Nephron (organoid): ENCODE measurements at regions not wholly inside any gene's neighbourhood (a gene's known extent, or its start where the extent isn't known, plus 50 kb on each side); places are given as distances from the start of the nearest gene placed in this dataset.

Source experiments
- H3K27ac Mint-ChIP-seq, 3 experiments: 2 replicates each; pipeline ENCODE4 v1.8.0; 2020; ENCODE audit warnings: mixed read lengths in 3 of 3, mild to moderate bottlenecking in 2 of 3, moderate library complexity in 1 of 3
- H3K27me3 Mint-ChIP-seq: 2 replicates; pipeline ENCODE4 v1.8.0; 2021; ENCODE audit warnings: low read depth, mild to moderate bottlenecking, moderate library complexity, mixed read lengths
- H3K36me3 Mint-ChIP-seq: 2 replicates; pipeline ENCODE4 v1.8.0; 2020; ENCODE audit warnings: low read depth, mixed read lengths
- H3K4me1 Mint-ChIP-seq: 2 replicates; pipeline ENCODE4 v1.8.0; 2020; ENCODE audit warnings: mixed read lengths
- H3K4me3 Mint-ChIP-seq, 3 experiments: 2 replicates each; pipeline ENCODE4 v1.8.0; 2020; ENCODE audit warnings: mild to moderate bottlenecking in 3 of 3, mixed read lengths in 3 of 3, moderate library complexity in 2 of 3
- H3K9me3 Mint-ChIP-seq: 2 replicates; pipeline ENCODE4 v1.8.0; 2020; ENCODE audit warnings: mixed read lengths
- CTCF ChIP-seq, 3 experiments: fragments of 200-600 bp; sonication (generic); IDR thresholded peaks; one replicate each; pipeline ENCODE4 v1.5.0; 2021; ENCODE audit warnings: antibody characterized with exemption in 3 of 3; ENCODE audit not compliant: unreplicated experiment in 3 of 3

GRCh38 chr5:104598285-104598684 lies 1035.7 kb upstream of the NUDT12 start:
- no peaks in the 10 kb centered on the region for H3K36me3 Mint-ChIP-seq
- H3K4me1 Mint-ChIP-seq: no peaks in the 10 kb centered on the region
- no peaks in the 10 kb centered on the region for H3K27me3 Mint-ChIP-seq
- H3K9me3 Mint-ChIP-seq: peaks cover 22% of the 10 kb centered on the region
- H3K4me3 Mint-ChIP-seq: no peak overlapping the region
- TF ChIP-seq CTCF (IDR thresholded peaks at IDR 0.05; ENCODE audit: unreplicated experiment in 3 of 3): no peak
- no peak overlapping the region for H3K27ac Mint-ChIP-seq

GRCh38 chr5:104594850-104595249 lies 1032.3 kb upstream of the NUDT12 start:
- Mint-ChIP-seq H3K4me3 (no peak overlapping the region), H3K4me1 (no peaks in the 10 kb centered on the region), H3K9me3 (peaks cover 20% of the 10 kb centered on the region)

GRCh38 chr5:104576677-104577076 lies 1014.1 kb upstream of the NUDT12 start:
- Mint-ChIP-seq H3K9me3 (no peaks in the 10 kb centered on the region), H3K4me1 (no peaks in the 10 kb centered on the region), H3K27ac (no peak overlapping the region), H3K36me3 (no peaks in the 10 kb centered on the region), H3K27me3 (no peaks in the 10 kb centered on the region), H3K4me3 (no peak overlapping the region)
- TF ChIP-seq CTCF (IDR thresholded peaks at IDR 0.05; ENCODE audit: unreplicated experiment in 3 of 3): no peak

More at GRCh38 chr5:104594850-104595249, 1032.3 kb upstream of the NUDT12 start:
- no peak for TF ChIP-seq CTCF (IDR thresholded peaks at IDR 0.05; ENCODE audit: unreplicated experiment in 3 of 3)
- Mint-ChIP-seq H3K27me3 (no peaks in the 10 kb centered on the region), H3K27ac (no peak overlapping the region), H3K36me3 (no peaks in the 10 kb centered on the region)

- no peak overlapping the region for H3K27ac Mint-ChIP-seq
- no peak overlapping the region for H3K4me3 Mint-ChIP-seq
- no peaks in the 10 kb centered on the region for H3K9me3 Mint-ChIP-seq
- no peak for TF ChIP-seq CTCF (IDR thresholded peaks at IDR 0.05; ENCODE audit: unreplicated experiment in 3 of 3)
- no peaks in the 10 kb centered on the region for H3K27me3 Mint-ChIP-seq
- H3K4me1 Mint-ChIP-seq: no peaks in the 10 kb centered on the region
- no peaks in the 10 kb centered on the region for H3K36me3 Mint-ChIP-seq
Observed at GRCh38 chr5:104573949-104574709, 1011.5 kb upstream of the NUDT12 start.

- Mint-ChIP-seq H3K27ac (no peak overlapping the region), H3K4me3 (no peak overlapping the region), H3K27me3 (no peaks in the 10 kb centered on the region), H3K4me1 (no peaks in the 10 kb centered on the region), H3K36me3 (no peaks in the 10 kb centered on the region), H3K9me3 (no peaks in the 10 kb centered on the region)
- TF ChIP-seq CTCF (IDR thresholded peaks at IDR 0.05; ENCODE audit: unreplicated experiment in 3 of 3): no peak
Observed at GRCh38 chr5:104569621-104570020, 1007.0 kb upstream of the NUDT12 start.

GRCh38 chr5:104564530-104564929 lies 1001.9 kb upstream of the NUDT12 start:
- Mint-ChIP-seq H3K27me3 (no peaks in the 10 kb centered on the region), H3K4me1 (no peaks in the 10 kb centered on the region)

More at GRCh38 chr5:104564530-104564929, 1001.9 kb upstream of the NUDT12 start:
- Mint-ChIP-seq H3K36me3 (no peaks in the 10 kb centered on the region), H3K4me3 (no peak overlapping the region), H3K27ac (no peak overlapping the region), H3K9me3 (no peaks in the 10 kb centered on the region)
- TF ChIP-seq CTCF (IDR thresholded peaks at IDR 0.05; ENCODE audit: unreplicated experiment in 3 of 3): no peak
